Lower lobe of right lung (tissue), 2 donors: ENCODE measurements at regions not wholly inside any gene's neighbourhood (a gene's known extent, or its start where the extent isn't known, plus 50 kb on each side); places are given as distances from the start of the nearest gene placed in this dataset.

Experiments used
- ATAC-seq, 2 donors: fragments of 200-7000 bp; cut with Tn5 transposase; one replicate each; pipeline ENCODE4 v1.9.1; 2020 to 2022; ENCODE audit warnings: mild to moderate bottlenecking in 2 of 2, moderate library complexity in 2 of 2
- DNase-seq: peaks from one replicate; pipeline ENCODE4 v3.0.0-alpha.2; 2020
- H3K27ac ChIP-seq: fragments of 200-600 bp; one replicate; pipeline ENCODE4 v1.8.0; 2022
- H3K27me3 ChIP-seq: fragments of 200-600 bp; one replicate; pipeline ENCODE4 v1.8.0; 2022; ENCODE audit warnings: low read depth
- H3K36me3 ChIP-seq: fragments of 200-600 bp; one replicate; pipeline ENCODE4 v1.8.0; 2022; ENCODE audit warnings: mild to moderate bottlenecking
- H3K4me1 ChIP-seq: fragments of 200-600 bp; one replicate; pipeline ENCODE4 v1.8.0; 2022
- H3K4me3 ChIP-seq: fragments of 200-600 bp; one replicate; pipeline ENCODE4 v1.8.0; 2022; ENCODE audit warnings: mild to moderate bottlenecking
- H3K9me3 ChIP-seq: fragments of 200-600 bp; one replicate; pipeline ENCODE4 v1.8.0; 2022
- intact Hi-C: fragments of 100-400 bp; cut with DNase I; formaldehyde crosslinking; loops from one replicate; pipeline ENCODE4 v1.11.0; 2022
- TF ChIP-seq, protein P1 (sequence below): fragments of 200-600 bp; IDR thresholded peaks from one replicate; pipeline ENCODE4 v1.8.0; 2022; ENCODE audit warnings: antibody characterized with exemption, mild to moderate bottlenecking
- donor health status: DM: no; HTN: yes; CAD: no; lungs with severe emphysema.

DNA sequence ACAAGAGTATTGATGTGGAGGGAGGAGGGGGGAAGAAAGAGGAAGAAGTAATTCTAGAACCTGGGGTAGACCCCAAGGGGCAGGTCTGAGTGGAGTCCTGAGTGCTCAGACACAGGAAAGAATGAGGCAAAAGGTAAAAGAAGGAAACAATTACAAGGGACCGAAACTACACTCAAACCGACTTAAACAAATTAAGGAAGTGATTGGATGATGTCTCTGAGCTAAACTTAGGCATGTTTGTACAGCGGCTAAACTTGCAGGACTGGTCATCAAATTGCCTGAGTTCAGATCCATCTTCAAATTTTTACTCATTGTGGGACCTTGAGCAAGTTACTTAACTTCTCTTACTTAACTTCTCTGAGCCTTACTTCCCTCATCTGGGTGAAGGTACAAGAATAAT lies 86.3 kb upstream of the LRRC55 start:
- ATAC-seq = no peak
- TF ChIP-seq, protein P1, sequence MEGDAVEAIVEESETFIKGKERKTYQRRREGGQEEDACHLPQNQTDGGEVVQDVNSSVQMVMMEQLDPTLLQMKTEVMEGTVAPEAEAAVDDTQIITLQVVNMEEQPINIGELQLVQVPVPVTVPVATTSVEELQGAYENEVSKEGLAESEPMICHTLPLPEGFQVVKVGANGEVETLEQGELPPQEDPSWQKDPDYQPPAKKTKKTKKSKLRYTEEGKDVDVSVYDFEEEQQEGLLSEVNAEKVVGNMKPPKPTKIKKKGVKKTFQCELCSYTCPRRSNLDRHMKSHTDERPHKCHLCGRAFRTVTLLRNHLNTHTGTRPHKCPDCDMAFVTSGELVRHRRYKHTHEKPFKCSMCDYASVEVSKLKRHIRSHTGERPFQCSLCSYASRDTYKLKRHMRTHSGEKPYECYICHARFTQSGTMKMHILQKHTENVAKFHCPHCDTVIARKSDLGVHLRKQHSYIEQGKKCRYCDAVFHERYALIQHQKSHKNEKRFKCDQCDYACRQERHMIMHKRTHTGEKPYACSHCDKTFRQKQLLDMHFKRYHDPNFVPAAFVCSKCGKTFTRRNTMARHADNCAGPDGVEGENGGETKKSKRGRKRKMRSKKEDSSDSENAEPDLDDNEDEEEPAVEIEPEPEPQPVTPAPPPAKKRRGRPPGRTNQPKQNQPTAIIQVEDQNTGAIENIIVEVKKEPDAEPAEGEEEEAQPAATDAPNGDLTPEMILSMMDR = no peak
- DNase-seq = no peak

DNA sequence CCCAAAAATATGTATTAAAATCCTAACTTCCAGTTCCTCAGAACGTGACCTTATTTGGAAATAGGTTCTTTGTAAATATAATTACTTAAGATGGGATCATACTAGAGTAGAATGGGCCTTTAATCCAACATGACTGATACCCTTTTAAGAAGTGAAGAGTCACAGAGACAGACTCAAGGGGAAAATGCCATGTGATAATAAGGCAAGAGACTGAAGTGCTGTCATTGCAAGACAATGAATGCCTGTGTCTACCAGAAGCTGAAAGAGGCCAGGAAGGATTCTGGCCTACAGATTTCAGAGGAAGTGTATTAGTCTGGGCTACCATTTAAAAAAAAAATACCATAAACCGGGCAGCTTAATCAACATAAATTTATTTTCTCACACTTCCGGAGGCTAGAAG lies 85.9 kb upstream of the LRRC55 start:
- no peak overlapping the region for H3K4me3 ChIP-seq
- no peak overlapping the region for H3K27ac ChIP-seq
- no peaks in the 10 kb centered on the region for H3K27me3 ChIP-seq
- ATAC-seq (no peak), DNase-seq (no peak)
- no peaks in the 10 kb centered on the region for H3K9me3 ChIP-seq
- H3K4me1 ChIP-seq = no peaks in the 10 kb centered on the region
- intact Hi-C loops = no loop called here
- H3K36me3 ChIP-seq = no peaks in the 10 kb centered on the region
- TF ChIP-seq, protein P1 = no peak

More for the DNA sequence above, 86.3 kb upstream of the LRRC55 start:
- no peaks in the 10 kb centered on the region for H3K36me3 ChIP-seq
- no peaks in the 10 kb centered on the region for H3K27me3 ChIP-seq
- no peaks in the 10 kb centered on the region for H3K4me1 ChIP-seq
- no peaks in the 10 kb centered on the region for H3K9me3 ChIP-seq
- intact Hi-C loops = no loop called here
- H3K4me3 ChIP-seq = no peak overlapping the region
- H3K27ac ChIP-seq = no peak overlapping the region

DNA sequence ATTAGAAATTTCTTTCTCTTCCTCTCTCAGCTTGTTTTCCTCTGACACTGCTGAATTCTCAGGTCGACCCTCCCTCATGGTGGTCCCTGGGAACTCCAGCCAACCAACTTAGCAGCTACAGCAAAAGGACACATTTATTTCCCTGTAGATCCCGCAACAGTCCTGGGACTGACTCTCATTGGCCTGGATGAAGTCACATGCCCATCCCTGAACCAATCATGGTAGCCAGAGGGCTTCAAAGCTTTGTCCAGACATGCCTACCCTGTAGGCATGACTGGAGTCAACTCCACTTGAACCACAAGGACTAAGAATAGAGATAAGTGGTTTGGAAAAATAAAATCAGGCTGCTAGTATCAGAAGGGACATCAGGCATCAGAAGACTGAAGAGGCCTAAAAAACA lies 84.6 kb upstream of the LRRC55 start:
- intact Hi-C loops = no loop called here
- no peak for ATAC-seq
- H3K4me1 ChIP-seq = no peaks in the 10 kb centered on the region

DNA sequence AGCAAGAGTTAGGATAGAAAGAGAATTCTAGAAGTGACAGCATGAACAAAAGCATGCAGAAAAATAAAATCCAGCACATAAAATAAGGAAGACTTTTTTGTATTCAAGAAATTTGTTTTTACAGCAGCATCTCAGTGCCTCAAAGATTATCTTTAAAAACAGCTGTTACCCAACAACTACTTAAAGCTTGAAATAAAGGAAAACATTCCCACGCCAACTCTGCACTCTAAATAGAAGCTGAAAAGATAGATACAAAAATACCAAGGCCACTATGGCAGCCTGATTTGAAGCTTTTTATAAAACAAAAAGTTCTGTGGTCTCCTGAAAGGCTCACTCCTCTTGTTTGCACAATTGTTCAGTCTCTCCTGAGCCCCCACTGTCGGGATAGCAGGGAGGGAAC lies 83.6 kb upstream of the LRRC55 start:
- no peak overlapping the region for H3K27ac ChIP-seq
- H3K4me3 ChIP-seq = no peak overlapping the region
- no peaks in the 10 kb centered on the region for H3K27me3 ChIP-seq
- TF ChIP-seq, protein P1 = no peak
- no peak for ATAC-seq
- intact Hi-C loops = no loop called here
- H3K36me3 ChIP-seq = no peaks in the 10 kb centered on the region
- H3K9me3 ChIP-seq = no peaks in the 10 kb centered on the region
- H3K4me1 ChIP-seq = no peaks in the 10 kb centered on the region
- no peak for DNase-seq

More for the DNA sequence above, 84.6 kb upstream of the LRRC55 start:
- no peak for DNase-seq
- H3K36me3 ChIP-seq = no peaks in the 10 kb centered on the region
- TF ChIP-seq, protein P1 = no peak
- H3K27ac ChIP-seq = no peak overlapping the region
- no peak overlapping the region for H3K4me3 ChIP-seq
- no peaks in the 10 kb centered on the region for H3K27me3 ChIP-seq
- no peaks in the 10 kb centered on the region for H3K9me3 ChIP-seq

DNA sequence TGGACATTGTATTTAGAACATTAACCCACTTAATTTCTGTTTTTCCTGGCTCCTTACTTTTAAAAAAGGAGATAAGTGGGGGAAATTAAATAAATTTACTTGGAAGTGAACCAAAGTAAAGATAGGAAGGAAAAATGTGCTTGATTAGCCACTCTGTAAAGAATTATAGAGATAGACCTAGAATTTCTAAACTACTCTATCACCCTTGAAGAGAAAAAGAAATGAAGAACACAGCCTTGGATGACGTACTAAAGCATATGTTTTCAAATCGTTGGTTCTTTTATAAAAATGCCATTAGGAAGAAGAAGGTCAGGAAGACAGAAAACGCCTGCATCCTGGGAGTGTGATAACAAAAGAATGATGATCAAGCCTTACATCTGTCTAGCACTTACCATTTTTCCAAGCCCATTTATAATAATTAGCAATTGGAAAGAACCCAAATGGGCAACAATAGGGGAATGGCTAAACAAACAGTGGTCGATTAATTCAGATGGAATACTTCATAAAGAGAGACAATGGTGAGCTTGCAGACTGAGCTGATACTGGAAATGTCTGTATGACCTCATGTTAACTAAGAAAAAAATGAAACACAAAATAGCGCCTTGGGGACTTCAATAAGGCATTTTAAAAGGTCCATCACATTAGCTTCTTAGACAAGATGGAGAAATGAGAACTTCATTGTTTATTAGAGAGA lies 81.0 kb upstream of the LRRC55 start:
- ATAC-seq = no peak
- DNase-seq = no peak
- Histone ChIP-seq H3K4me3 (no peak overlapping the region), H3K27me3 (no peaks in the 10 kb centered on the region), H3K4me1 (no peaks in the 10 kb centered on the region), H3K27ac (no peak overlapping the region), H3K9me3 (no peaks in the 10 kb centered on the region), H3K36me3 (no peaks in the 10 kb centered on the region)
- TF ChIP-seq, protein P1 = no peak
- intact Hi-C loops = no loop called here
